ENCODE measurements at regions not wholly inside any gene's neighbourhood (a gene's known extent, or its start where the extent isn't known, plus 50 kb on each side); places are given as distances from the start of the nearest gene placed in this dataset.
"Not testable (repeated sequence)": the region's sequence is repeated elsewhere in the genome, so short reads cannot be mapped to it uniquely, and the experiment has no call there.

- Mint-ChIP-seq H3K4me3 (no peak overlapping the region), H3K27me3 (ENCODE audit: low read depth) (no peaks in the 10 kb centered on the region), H3K4me1 (no peaks in the 10 kb centered on the region), H3K36me3 (ENCODE audit: low read depth) (peaks cover 3% of the 10 kb centered on the region), H3K27ac (ENCODE audit: unreplicated experiment) (no peak overlapping the region), H3K9me3 (peaks cover 8% of the 10 kb centered on the region)
- no peak for DNase-seq (ENCODE audit: low read depth, low spot score)
- TF ChIP-seq CTCF (conservative IDR thresholded peaks at IDR 0.05) = no peak
Observed at GRCh38 chr5:101244621-101245020, 341.5 kb upstream of the ST8SIA4 start.

GRCh38 chr5:101212942-101213514, 309.9 kb upstream of the ST8SIA4 start:
- Mint-ChIP-seq H3K27ac (ENCODE audit: unreplicated experiment) (no peak overlapping the region), H3K27me3 (ENCODE audit: low read depth) (no peaks in the 10 kb centered on the region), H3K4me1 (no peaks in the 10 kb centered on the region), H3K4me3 (no peak overlapping the region), H3K9me3 (no peaks in the 10 kb centered on the region), H3K36me3 (ENCODE audit: low read depth) (no peaks in the 10 kb centered on the region)
- no peak for DNase-seq (ENCODE audit: low read depth, low spot score)
- no peak for TF ChIP-seq CTCF (conservative IDR thresholded peaks at IDR 0.05)

GRCh38 chr5:101206534-101206933, 303.5 kb upstream of the ST8SIA4 start:
- Mint-ChIP-seq H3K9me3 (no peaks in the 10 kb centered on the region), H3K4me3 (no peak overlapping the region), H3K4me1 (no peaks in the 10 kb centered on the region), H3K27ac (ENCODE audit: unreplicated experiment) (no peak overlapping the region), H3K36me3 (ENCODE audit: low read depth) (no peaks in the 10 kb centered on the region), H3K27me3 (ENCODE audit: low read depth) (no peaks in the 10 kb centered on the region)
- DNase-seq (ENCODE audit: low read depth, low spot score) = no peak
- TF ChIP-seq CTCF (conservative IDR thresholded peaks at IDR 0.05) = no peak

GRCh38 chr5:101205065-101205464, 302.0 kb upstream of the ST8SIA4 start:
- not testable (repeated sequence) for H3K4me1 Mint-ChIP-seq

GRCh38 chr5:101180365-101180764, 277.3 kb upstream of the ST8SIA4 start:
- DNase-seq (ENCODE audit: low read depth, low spot score); H3K4me3 Mint-ChIP-seq; H3K4me1 Mint-ChIP-seq; H3K36me3 Mint-ChIP-seq (ENCODE audit: low read depth); H3K9me3 Mint-ChIP-seq; H3K27ac Mint-ChIP-seq (ENCODE audit: unreplicated experiment); H3K27me3 Mint-ChIP-seq (ENCODE audit: low read depth): not testable (repeated sequence)

More at GRCh38 chr5:101205065-101205464, 302.0 kb upstream of the ST8SIA4 start:
- not testable (repeated sequence) for H3K27me3 Mint-ChIP-seq (ENCODE audit: low read depth); H3K9me3 Mint-ChIP-seq; DNase-seq (ENCODE audit: low read depth, low spot score); H3K27ac Mint-ChIP-seq (ENCODE audit: unreplicated experiment); H3K4me3 Mint-ChIP-seq; H3K36me3 Mint-ChIP-seq (ENCODE audit: low read depth)

GRCh38 chr5:101176605-101177004, 273.5 kb upstream of the ST8SIA4 start:
- Mint-ChIP-seq H3K36me3 (ENCODE audit: low read depth) (no peaks in the 10 kb centered on the region), H3K27ac (ENCODE audit: unreplicated experiment) (no peak overlapping the region), H3K4me1 (no peaks in the 10 kb centered on the region), H3K4me3 (no peak overlapping the region), H3K27me3 (ENCODE audit: low read depth) (no peaks in the 10 kb centered on the region), H3K9me3 (peaks cover 9% of the 10 kb centered on the region)
- no peak for DNase-seq (ENCODE audit: low read depth, low spot score)
- TF ChIP-seq CTCF (conservative IDR thresholded peaks at IDR 0.05) = no peak

- Mint-ChIP-seq H3K9me3 (peaks cover 9% of the 10 kb centered on the region), H3K27ac (ENCODE audit: unreplicated experiment) (no peak overlapping the region), H3K4me1 (no peaks in the 10 kb centered on the region), H3K4me3 (no peak overlapping the region), H3K27me3 (ENCODE audit: low read depth) (no peaks in the 10 kb centered on the region), H3K36me3 (ENCODE audit: low read depth) (no peaks in the 10 kb centered on the region)
- DNase-seq (ENCODE audit: low read depth, low spot score) = no peak
- TF ChIP-seq CTCF (conservative IDR thresholded peaks at IDR 0.05) = no peak
Observed at GRCh38 chr5:101174981-101175380, 271.9 kb upstream of the ST8SIA4 start.
